ENCODE measurements at regions not wholly inside any gene's neighbourhood (a gene's known extent, or its start where the extent isn't known, plus 50 kb on each side); places are given as distances from the start of the nearest gene placed in this dataset.

GRCh38 chr3:140830391-140830790 is 111.2 kb upstream of the SLC25A36 start:
- Mint-ChIP-seq H3K27ac (no peak overlapping the region), H3K9me3 (no peaks in the 10 kb centered on the region), H3K27me3 (ENCODE audit: insufficient read depth, low read depth) (peaks cover 3% of the 10 kb centered on the region), H3K36me3 (no peaks in the 10 kb centered on the region), H3K4me3 (no peak overlapping the region), H3K4me1 (peaks cover 6% of the 10 kb centered on the region)
- H3K4me3 ChIP-seq = no peak overlapping the region
- no peaks in the 10 kb centered on the region for H3K27me3 ChIP-seq
- H3F3A ChIP-seq (ENCODE audit: low read depth) = no peaks in the 10 kb centered on the region
- no peaks in the 10 kb centered on the region for H3K9me3 ChIP-seq (ENCODE audit: low read depth)
- H3K4me1 ChIP-seq = no peaks in the 10 kb centered on the region
- no peaks in the 10 kb centered on the region for H4K20me1 ChIP-seq (ENCODE audit: low read depth)
- H3K9ac ChIP-seq = no peak overlapping the region
- H3K36me3 ChIP-seq = no peaks in the 10 kb centered on the region
- TF ChIP-seq EZH2phosphoT487 (IDR thresholded peaks at IDR 0.05) = no peak
- no peak for TF ChIP-seq EZH2 (IDR thresholded peaks at IDR 0.05)
- no peak for TF ChIP-seq CTCF (IDR thresholded peaks at IDR 0.05)
- no peak overlapping the region for H2AFZ ChIP-seq (replicated peaks)
- DNase-seq (ENCODE audit: low spot score) = no peak
- H3K27ac ChIP-seq = no peak overlapping the region
- H3K79me2 ChIP-seq (ENCODE audit: low read depth) = no peaks in the 10 kb centered on the region
- H3K4me2 ChIP-seq = no peak overlapping the region

GRCh38 chr3:140832883-140833282 is 108.8 kb upstream of the SLC25A36 start:
- peaks cover 6% of the 10 kb centered on the region for H3K4me1 Mint-ChIP-seq

GRCh38 chr3:140834266-140835037 is 107.2 kb upstream of the SLC25A36 start:
- no peaks in the 10 kb centered on the region for H3K79me2 ChIP-seq (ENCODE audit: low read depth)
- Mint-ChIP-seq H3K27me3 (ENCODE audit: insufficient read depth, low read depth) (no peaks in the 10 kb centered on the region), H3K4me1 (peaks cover 6% of the 10 kb centered on the region), H3K9me3 (no peaks in the 10 kb centered on the region), H3K4me3 (peak overlapping the region; percentile 9), H3K36me3 (no peaks in the 10 kb centered on the region), H3K27ac (no peak overlapping the region)
- H3K27me3 ChIP-seq = no peaks in the 10 kb centered on the region
- peak overlapping the region; percentile 5 for H2AFZ ChIP-seq (replicated peaks)
- TF ChIP-seq EZH2 (IDR thresholded peaks at IDR 0.05) (no peak), EZH2phosphoT487 (IDR thresholded peaks at IDR 0.05) (no peak), CTCF (IDR thresholded peaks at IDR 0.05) (no peak)
- H3K4me2 ChIP-seq = no peak overlapping the region
- no peak overlapping the region for H3K9ac ChIP-seq
- no peaks in the 10 kb centered on the region for H4K20me1 ChIP-seq (ENCODE audit: low read depth)
- H3K9me3 ChIP-seq (ENCODE audit: low read depth) = no peaks in the 10 kb centered on the region
- no peak overlapping the region for H3K27ac ChIP-seq
- no peaks in the 10 kb centered on the region for H3F3A ChIP-seq (ENCODE audit: low read depth)
- no peaks in the 10 kb centered on the region for H3K36me3 ChIP-seq
- H3K4me1 ChIP-seq = no peaks in the 10 kb centered on the region
- no peak for DNase-seq (ENCODE audit: low spot score)
- no peak overlapping the region for H3K4me3 ChIP-seq

More at GRCh38 chr3:140832883-140833282, 108.8 kb upstream of the SLC25A36 start:
- no peaks in the 10 kb centered on the region for H3K36me3 Mint-ChIP-seq
- Histone ChIP-seq H3K36me3 (no peaks in the 10 kb centered on the region), H3K4me1 (no peaks in the 10 kb centered on the region), H3K9ac (no peak overlapping the region), H3K27ac (no peak overlapping the region), H3K27me3 (no peaks in the 10 kb centered on the region), H3K4me2 (no peak overlapping the region), H3K9me3 (ENCODE audit: low read depth) (no peaks in the 10 kb centered on the region), H3F3A (ENCODE audit: low read depth) (no peaks in the 10 kb centered on the region), H3K79me2 (ENCODE audit: low read depth) (no peaks in the 10 kb centered on the region), H2AFZ (replicated peaks) (no peak overlapping the region), H4K20me1 (ENCODE audit: low read depth) (no peaks in the 10 kb centered on the region), H3K4me3 (no peak overlapping the region)
- no peak for DNase-seq (ENCODE audit: low spot score)
- no peak overlapping the region for H3K4me3 Mint-ChIP-seq
- H3K27ac Mint-ChIP-seq = no peak overlapping the region
- H3K9me3 Mint-ChIP-seq = no peaks in the 10 kb centered on the region
- peaks cover 3% of the 10 kb centered on the region for H3K27me3 Mint-ChIP-seq (ENCODE audit: insufficient read depth, low read depth)
- TF ChIP-seq EZH2phosphoT487 (IDR thresholded peaks at IDR 0.05) (no peak), EZH2 (IDR thresholded peaks at IDR 0.05) (no peak), CTCF (IDR thresholded peaks at IDR 0.05) (no peak)
